ENCODE measurements at regions not wholly inside any gene's neighbourhood (a gene's known extent, or its start where the extent isn't known, plus 50 kb on each side); places are given as distances from the start of the nearest gene placed in this dataset.
"Not testable (repeated sequence)": the region's sequence is repeated elsewhere in the genome, so short reads cannot be mapped to it uniquely, and the experiment has no call there.

GRCh38 chr5:57721226-57721625 is 238.6 kb upstream of the ACTBL2 start:
- Histone ChIP-seq H3K9ac (ENCODE audit: low read depth, low read length) (no peak overlapping the region), H3K9me3 (ENCODE audit: control insufficient read depth, insufficient read depth, low read length) (no peaks in the 10 kb centered on the region), H3K4me1 (ENCODE audit: insufficient read depth, low read length) (no peaks in the 10 kb centered on the region), H3K36me3 (ENCODE audit: insufficient read depth, low read length) (no peaks in the 10 kb centered on the region)

- Histone ChIP-seq H3K4me1 (ENCODE audit: insufficient read depth, low read length) (no peaks in the 10 kb centered on the region), H3K9ac (ENCODE audit: low read depth, low read length) (no peak overlapping the region), H3K9me3 (ENCODE audit: control insufficient read depth, insufficient read depth, low read length) (no peaks in the 10 kb centered on the region), H3K36me3 (ENCODE audit: insufficient read depth, low read length) (no peaks in the 10 kb centered on the region)
These were observed 238.0 kb upstream of the ACTBL2 start for GRCh38 chr5:57720656-57721055.

GRCh38 chr5:57719216-57719615 is 236.6 kb upstream of the ACTBL2 start:
- H3K4me1 ChIP-seq (ENCODE audit: insufficient read depth, low read length) = no peaks in the 10 kb centered on the region
- H3K9me3 ChIP-seq (ENCODE audit: control insufficient read depth, insufficient read depth, low read length) = no peaks in the 10 kb centered on the region
- no peak overlapping the region for H3K9ac ChIP-seq (ENCODE audit: low read depth, low read length)
- no peaks in the 10 kb centered on the region for H3K36me3 ChIP-seq (ENCODE audit: insufficient read depth, low read length)

GRCh38 chr5:57718155-57718554 is 235.5 kb upstream of the ACTBL2 start:
- Histone ChIP-seq H3K36me3 (ENCODE audit: insufficient read depth, low read length) (no peaks in the 10 kb centered on the region), H3K9me3 (ENCODE audit: control insufficient read depth, insufficient read depth, low read length) (peaks cover 2% of the 10 kb centered on the region; the same call in 1 of the 2 replicates)

GRCh38 chr5:57717555-57717954 is 234.9 kb upstream of the ACTBL2 start:
- Histone ChIP-seq H3K9me3 (ENCODE audit: control insufficient read depth, insufficient read depth, low read length) (peaks cover 2% of the 10 kb centered on the region; the same call in 1 of the 2 replicates), H3K4me1 (ENCODE audit: insufficient read depth, low read length) (no peaks in the 10 kb centered on the region), H3K36me3 (ENCODE audit: insufficient read depth, low read length) (no peaks in the 10 kb centered on the region), H3K9ac (ENCODE audit: low read depth, low read length) (no peak overlapping the region)

More at GRCh38 chr5:57718155-57718554, 235.5 kb upstream of the ACTBL2 start:
- Histone ChIP-seq H3K4me1 (ENCODE audit: insufficient read depth, low read length) (no peaks in the 10 kb centered on the region), H3K9ac (ENCODE audit: low read depth, low read length) (no peak overlapping the region)

- Histone ChIP-seq H3K9me3 (ENCODE audit: control insufficient read depth, insufficient read depth, low read length) (peaks cover 2% of the 10 kb centered on the region; the same call in 1 of the 2 replicates), H3K36me3 (ENCODE audit: insufficient read depth, low read length) (no peaks in the 10 kb centered on the region), H3K4me1 (ENCODE audit: insufficient read depth, low read length) (no peaks in the 10 kb centered on the region), H3K9ac (ENCODE audit: low read depth, low read length) (no peak overlapping the region)
These were observed 234.1 kb upstream of the ACTBL2 start for GRCh38 chr5:57716661-57717060.

GRCh38 chr5:57715296-57715695 is 232.7 kb upstream of the ACTBL2 start:
- Histone ChIP-seq H3K4me1 (ENCODE audit: insufficient read depth, low read length) (no peaks in the 10 kb centered on the region), H3K36me3 (ENCODE audit: insufficient read depth, low read length) (no peaks in the 10 kb centered on the region), H3K9me3 (ENCODE audit: control insufficient read depth, insufficient read depth, low read length) (peaks cover 2% of the 10 kb centered on the region; the same call in 1 of the 2 replicates), H3K9ac (ENCODE audit: low read depth, low read length) (no peak overlapping the region)

- H3K4me1 ChIP-seq (ENCODE audit: insufficient read depth, low read length); H3K9ac ChIP-seq (ENCODE audit: low read depth, low read length); H3K36me3 ChIP-seq (ENCODE audit: insufficient read depth, low read length); H3K9me3 ChIP-seq (ENCODE audit: control insufficient read depth, insufficient read depth, low read length): not testable (repeated sequence)
These were observed 230.9 kb upstream of the ACTBL2 start for GRCh38 chr5:57713535-57713934.

GRCh38 chr5:57711946-57712345 is 229.3 kb upstream of the ACTBL2 start:
- Histone ChIP-seq H3K36me3 (ENCODE audit: insufficient read depth, low read length) (no peaks in the 10 kb centered on the region), H3K4me1 (ENCODE audit: insufficient read depth, low read length) (no peaks in the 10 kb centered on the region), H3K9ac (ENCODE audit: low read depth, low read length) (no peak overlapping the region), H3K9me3 (ENCODE audit: control insufficient read depth, insufficient read depth, low read length) (peaks cover 2% of the 10 kb centered on the region; the same call in 1 of the 2 replicates)

- H3K36me3 ChIP-seq (ENCODE audit: insufficient read depth, low read length) = no peaks in the 10 kb centered on the region
- H3K4me1 ChIP-seq (ENCODE audit: insufficient read depth, low read length) = no peaks in the 10 kb centered on the region
- H3K9me3 ChIP-seq (ENCODE audit: control insufficient read depth, insufficient read depth, low read length) = peaks cover 2% of the 10 kb centered on the region; the same call in 1 of the 2 replicates
- no peak overlapping the region for H3K9ac ChIP-seq (ENCODE audit: low read depth, low read length)
These were observed 228.9 kb upstream of the ACTBL2 start for GRCh38 chr5:57711471-57711870.

GRCh38 chr5:57710126-57710525 is 227.5 kb upstream of the ACTBL2 start:
- no peak overlapping the region for H3K9ac ChIP-seq (ENCODE audit: low read depth, low read length)
- peaks cover 2% of the 10 kb centered on the region; the same call in 1 of the 2 replicates for H3K9me3 ChIP-seq (ENCODE audit: control insufficient read depth, insufficient read depth, low read length)
- H3K4me1 ChIP-seq (ENCODE audit: insufficient read depth, low read length) = no peaks in the 10 kb centered on the region
- no peaks in the 10 kb centered on the region for H3K36me3 ChIP-seq (ENCODE audit: insufficient read depth, low read length)

- Histone ChIP-seq H3K9ac (ENCODE audit: low read depth, low read length) (no peak overlapping the region), H3K9me3 (ENCODE audit: control insufficient read depth, insufficient read depth, low read length) (no peaks in the 10 kb centered on the region), H3K4me1 (ENCODE audit: insufficient read depth, low read length) (no peaks in the 10 kb centered on the region), H3K36me3 (ENCODE audit: insufficient read depth, low read length) (no peaks in the 10 kb centered on the region)
These were observed 223.2 kb upstream of the ACTBL2 start for GRCh38 chr5:57705769-57706168.

GRCh38 chr5:57703721-57704120 is 221.1 kb upstream of the ACTBL2 start:
- Histone ChIP-seq H3K36me3 (ENCODE audit: insufficient read depth, low read length) (no peaks in the 10 kb centered on the region), H3K9me3 (ENCODE audit: control insufficient read depth, insufficient read depth, low read length) (no peaks in the 10 kb centered on the region), H3K4me1 (ENCODE audit: insufficient read depth, low read length) (peaks cover 11% of the 10 kb centered on the region), H3K9ac (ENCODE audit: low read depth, low read length) (no peak overlapping the region)

GRCh38 chr5:57700484-57700883 is 217.9 kb upstream of the ACTBL2 start:
- Histone ChIP-seq H3K36me3 (ENCODE audit: insufficient read depth, low read length) (no peaks in the 10 kb centered on the region), H3K9me3 (ENCODE audit: control insufficient read depth, insufficient read depth, low read length) (no peaks in the 10 kb centered on the region), H3K4me1 (ENCODE audit: insufficient read depth, low read length) (peaks cover 17% of the 10 kb centered on the region), H3K9ac (ENCODE audit: low read depth, low read length) (no peak overlapping the region)

- Histone ChIP-seq H3K36me3 (ENCODE audit: insufficient read depth, low read length) (no peaks in the 10 kb centered on the region), H3K9ac (ENCODE audit: low read depth, low read length) (no peak overlapping the region), H3K4me1 (ENCODE audit: insufficient read depth, low read length) (peaks cover 17% of the 10 kb centered on the region), H3K9me3 (ENCODE audit: control insufficient read depth, insufficient read depth, low read length) (no peaks in the 10 kb centered on the region)
These were observed 217.5 kb upstream of the ACTBL2 start for GRCh38 chr5:57700072-57700471.

- H3K9ac ChIP-seq (ENCODE audit: low read depth, low read length) = no peak overlapping the region
- H3K9me3 ChIP-seq (ENCODE audit: control insufficient read depth, insufficient read depth, low read length) = no peaks in the 10 kb centered on the region
- H3K36me3 ChIP-seq (ENCODE audit: insufficient read depth, low read length) = no peaks in the 10 kb centered on the region
- H3K4me1 ChIP-seq (ENCODE audit: insufficient read depth, low read length) = peaks cover 20% of the 10 kb centered on the region
These were observed 216.2 kb upstream of the ACTBL2 start for GRCh38 chr5:57698802-57699201.

Measured in ES-I3 (cell line).